Brain pericyte (primary cell): ENCODE measurements at regions not wholly inside any gene's neighbourhood (a gene's known extent, or its start where the extent isn't known, plus 50 kb on each side); places are given as distances from the start of the nearest gene placed in this dataset.
"Not testable (repeated sequence)": the region's sequence is repeated elsewhere in the genome, so short reads cannot be mapped to it uniquely, and the experiment has no call there.

Experiments
- DNase-seq: peaks from one replicate; pipeline ENCODE4 v3.0.0-alpha.2; 2012; ENCODE audit warnings: low read depth, low spot score

DNA sequence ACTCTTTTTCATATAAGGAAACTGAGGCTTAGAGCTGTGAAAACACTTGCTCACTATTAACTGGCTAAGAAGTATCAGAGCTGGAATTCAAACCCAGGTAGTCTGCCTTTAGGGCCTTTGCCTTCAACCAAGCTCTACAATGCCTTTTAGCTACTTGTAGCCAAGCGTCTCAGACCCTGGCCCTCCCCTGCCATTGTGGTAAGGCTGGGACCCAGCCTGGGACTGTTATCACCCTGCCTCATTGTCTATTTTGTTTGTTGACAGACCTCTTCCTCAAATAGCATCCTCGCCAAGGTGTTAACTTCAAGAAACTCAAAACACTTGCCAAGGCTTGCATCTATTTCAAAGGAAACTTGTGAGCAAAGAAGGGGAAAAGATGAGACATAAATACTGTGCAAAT lies 76.7 kb upstream of the CD28 start:
- no peak for DNase-seq

- DNase-seq = no peak
Observed at GRCh38 chr2:203631068-203631757, 75.2 kb upstream of the CD28 start.

- DNase-seq = no peak
Observed at GRCh38 chr2:203636588-203637470, 69.6 kb upstream of the CD28 start.

DNA sequence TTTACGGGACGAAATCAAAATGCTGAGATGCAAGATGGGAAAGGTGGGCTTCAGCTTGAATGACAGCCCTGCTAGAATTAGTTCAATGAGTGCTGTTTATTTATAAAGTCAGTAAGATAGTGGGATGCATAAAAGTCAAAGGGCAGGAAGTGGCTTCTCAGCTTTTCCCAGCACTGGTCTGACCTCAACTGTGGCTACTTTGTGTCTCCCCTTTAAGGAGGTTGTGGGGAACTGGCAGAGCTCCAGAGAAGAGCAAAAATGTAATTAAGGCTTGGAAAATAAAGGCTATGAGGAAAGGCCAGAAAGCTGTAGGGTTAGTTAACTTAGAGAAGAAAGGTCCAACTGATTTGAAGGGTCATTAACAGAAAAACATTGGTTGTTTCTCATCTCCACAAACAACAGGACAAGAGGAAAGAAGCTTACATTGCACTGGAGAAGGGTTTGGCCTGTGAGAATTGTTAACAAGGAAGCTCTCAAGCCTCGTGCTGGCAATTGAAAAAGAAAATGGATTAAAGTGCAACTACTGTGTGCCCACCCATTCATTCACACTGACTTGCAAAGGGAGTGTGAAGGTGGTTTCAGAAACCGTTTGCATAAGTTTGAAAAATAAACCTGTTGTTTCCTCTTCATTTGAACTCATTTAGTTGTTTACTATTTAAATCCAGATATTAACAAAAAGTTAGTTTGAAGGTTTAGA lies 68.8 kb upstream of the CD28 start:
- no peak for DNase-seq

- DNase-seq = not testable (repeated sequence)
Observed at GRCh38 chr2:203641865-203642264, 64.6 kb upstream of the CD28 start.

GRCh38 chr2:203642841-203643240 lies 63.6 kb upstream of the CD28 start:
- DNase-seq = not testable (repeated sequence)

DNA sequence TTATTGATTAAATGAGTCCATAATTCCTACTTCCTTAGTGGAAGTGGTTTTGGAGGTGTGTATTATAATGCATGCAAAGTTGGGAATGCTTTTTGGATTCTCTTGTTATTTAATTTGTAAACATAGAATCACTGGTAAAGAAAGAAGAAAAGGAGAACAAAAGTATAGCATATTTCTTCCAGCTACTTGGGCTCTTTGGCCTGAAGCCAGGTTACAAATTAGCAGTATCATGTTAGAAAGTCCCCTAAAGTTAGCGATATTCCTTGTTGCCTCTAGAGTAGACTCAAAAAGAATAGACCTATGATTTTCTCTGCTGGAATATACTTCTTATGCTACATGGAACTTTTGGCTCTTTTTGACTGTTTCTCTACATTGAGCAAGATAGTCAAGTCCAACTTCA lies 60.6 kb upstream of the CD28 start:
- DNase-seq = no peak

DNA sequence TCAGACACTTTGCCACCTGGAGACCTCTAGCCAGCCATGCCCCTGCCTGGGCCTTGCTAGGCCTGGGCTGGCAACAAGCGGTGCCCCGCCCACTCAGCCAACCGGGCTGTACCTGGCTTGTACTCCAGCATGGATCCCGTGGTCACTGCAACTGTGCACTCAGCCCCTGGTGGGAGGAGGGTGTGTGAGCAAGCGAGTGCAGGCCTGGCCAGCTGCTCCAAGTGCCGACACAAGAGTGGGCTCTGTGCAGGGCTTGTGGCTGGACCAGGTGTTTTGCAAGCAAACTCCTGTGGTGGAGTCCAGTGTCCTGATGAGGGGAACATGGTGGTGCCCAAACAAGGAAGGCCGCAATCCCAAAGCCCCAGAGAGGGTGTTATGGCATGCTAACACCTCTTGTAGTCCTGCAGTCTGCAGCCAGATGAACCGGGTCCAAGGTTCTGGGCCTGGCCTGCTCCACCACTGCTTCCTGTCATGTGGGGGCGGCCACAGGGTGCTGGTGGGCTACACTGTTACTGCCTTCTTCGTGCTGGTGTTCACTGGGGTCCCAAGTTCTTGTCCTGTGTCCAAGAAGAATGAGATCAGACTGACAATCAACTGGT lies 60.1 kb upstream of the CD28 start:
- DNase-seq = no peak

GRCh38 chr2:203646961-203647360 lies 59.5 kb upstream of the CD28 start:
- no peak for DNase-seq

DNA sequence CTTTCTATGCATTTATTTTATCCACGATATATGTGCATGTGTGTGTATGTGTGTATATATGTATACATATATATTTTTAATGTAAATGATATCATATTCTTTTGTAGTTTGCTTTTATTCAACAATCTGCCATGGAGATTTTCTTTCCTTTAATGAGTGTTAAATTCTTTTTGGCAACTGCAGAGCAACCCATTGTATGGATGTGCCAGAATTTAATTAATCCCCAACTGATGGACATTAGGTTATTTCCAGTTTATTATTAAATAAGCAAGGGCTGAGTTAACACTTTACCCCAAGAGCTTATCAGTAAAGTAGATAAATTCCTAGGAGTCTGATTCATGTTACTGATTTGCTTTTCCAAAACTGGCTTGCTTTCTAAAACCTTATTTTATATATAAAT lies 58.9 kb upstream of the CD28 start:
- DNase-seq = no peak

GRCh38 chr2:203648273-203648672 lies 58.2 kb upstream of the CD28 start:
- DNase-seq = no peak

DNA sequence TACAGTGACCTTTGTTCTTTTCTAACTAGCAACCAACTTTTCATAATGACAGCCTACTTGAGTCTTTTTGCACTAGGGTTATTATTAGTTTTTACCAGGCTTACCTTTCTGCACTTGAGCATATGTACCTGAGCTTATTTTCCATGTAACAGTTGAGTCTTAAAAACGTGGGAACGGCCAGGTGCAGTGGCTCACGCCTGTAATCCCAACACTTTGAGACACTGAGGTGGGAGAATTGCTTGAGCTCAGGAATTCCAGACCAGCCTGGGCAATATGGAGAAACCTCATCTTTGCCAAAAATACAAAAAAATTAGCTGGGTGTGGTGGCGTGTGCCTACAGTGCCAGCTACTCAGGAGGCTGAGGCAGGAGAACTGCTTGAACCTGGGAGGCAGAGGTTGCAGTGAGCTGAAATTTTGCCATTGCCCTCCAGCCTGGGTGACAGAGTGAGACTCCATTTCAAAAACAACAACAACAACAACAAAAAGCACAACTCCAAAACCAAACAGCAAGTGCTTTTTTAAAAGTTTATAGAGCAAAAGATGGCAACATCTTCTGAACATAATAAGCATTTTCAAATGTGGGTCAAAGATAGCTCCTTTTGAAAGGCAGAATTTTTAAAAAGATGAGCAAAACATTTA lies 57.1 kb upstream of the CD28 start:
- no peak for DNase-seq

DNA sequence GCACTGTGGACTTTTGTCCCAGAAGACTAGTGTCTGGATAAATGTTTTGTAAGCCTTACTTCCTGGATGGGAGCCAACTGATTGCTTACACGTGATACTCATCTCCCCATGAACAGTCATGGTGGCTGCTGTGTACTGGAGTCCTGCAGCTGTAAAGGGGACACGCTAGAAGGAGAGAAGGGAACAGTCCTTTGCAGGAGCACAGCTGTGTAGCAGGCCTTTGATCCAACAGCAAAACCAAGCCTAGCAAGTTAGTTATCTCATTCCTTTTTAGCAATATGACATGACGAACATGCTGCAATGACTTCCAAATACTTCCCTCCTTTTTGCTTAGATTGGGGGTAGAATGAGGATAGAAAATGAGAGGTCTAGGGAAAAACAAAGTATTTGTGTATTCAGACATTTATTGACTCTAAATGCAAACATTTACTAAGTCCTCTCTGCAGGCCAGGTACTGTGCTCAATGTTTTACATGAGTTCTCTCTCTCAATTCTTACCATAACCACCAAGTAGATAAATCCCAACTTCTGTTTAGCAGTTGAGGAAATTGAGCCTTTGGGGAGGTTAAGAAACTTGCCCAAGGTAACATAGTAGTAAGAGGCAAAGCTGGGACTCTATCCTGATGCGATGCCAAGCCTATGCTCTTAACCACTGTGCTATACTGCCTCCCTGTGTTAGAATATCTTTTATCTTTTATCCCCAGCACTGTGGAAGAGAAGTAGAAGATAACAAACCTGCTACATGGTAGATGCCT lies 55.4 kb upstream of the CD28 start:
- no peak for DNase-seq

GRCh38 chr2:203651621-203652020 lies 54.8 kb upstream of the CD28 start:
- DNase-seq = no peak

GRCh38 chr2:203654826-203655225 lies 51.6 kb upstream of the CD28 start:
- DNase-seq = no peak

DNA sequence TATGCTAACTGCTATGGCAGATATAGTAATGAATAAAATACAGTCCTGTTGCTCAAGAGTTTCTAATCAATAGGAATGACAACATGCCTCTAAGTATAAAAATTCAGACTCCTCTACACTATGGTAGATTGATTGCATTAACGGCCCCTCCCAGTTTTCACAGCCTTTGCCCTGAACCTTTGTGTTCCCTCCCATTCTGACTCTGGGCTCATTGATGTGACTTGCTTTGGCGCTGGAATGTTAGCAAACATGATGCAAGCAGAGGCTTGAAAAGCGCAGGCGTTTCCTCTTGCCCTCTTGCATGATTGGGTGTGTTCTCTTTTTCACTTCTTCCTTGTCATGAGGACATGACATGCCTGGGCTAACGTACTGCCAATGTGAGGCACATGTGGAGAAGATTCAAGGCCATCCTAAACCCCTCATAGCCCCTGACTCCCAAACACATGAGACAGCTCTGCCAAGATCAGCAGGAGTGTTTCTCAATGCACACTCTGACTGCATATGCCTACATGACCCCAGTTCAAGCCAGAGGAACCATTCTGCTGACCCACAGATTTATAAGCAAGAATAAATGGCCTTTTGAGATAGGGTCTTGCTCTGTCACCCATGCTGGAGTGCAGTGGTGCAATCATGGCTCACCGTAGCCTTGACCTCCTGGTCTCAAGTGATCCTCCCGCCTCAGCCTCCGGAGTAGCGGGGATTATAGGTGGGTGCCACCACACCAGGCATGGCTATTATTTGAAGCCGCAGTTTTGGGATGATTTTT lies 49.7 kb upstream of the CD28 start:
- no peak for DNase-seq
